Fibroblast of the aortic adventitia (primary cell): ENCODE measurements at regions not wholly inside any gene's neighbourhood (a gene's known extent, or its start where the extent isn't known, plus 50 kb on each side); places are given as distances from the start of the nearest gene placed in this dataset.

Experiments
- DNase-seq: peaks from one replicate; pipeline ENCODE4 v3.0.0-alpha.2; 2010; ENCODE audit warnings: low read depth
- H3K4me3 ChIP-seq: 2 replicates; pipeline ENCODE4 v1.5.1; 2011; ENCODE audit warnings: low read depth, mild to moderate bottlenecking, control low read depth, low read length, moderate library complexity
- TF ChIP-seq, protein P1 (sequence below): IDR thresholded peaks from 2 replicates; pipeline ENCODE4 v1.5.1; 2011; ENCODE audit warnings: mild to moderate bottlenecking, low read length, control low read depth, inconsistent platforms; ENCODE audit not compliant: insufficient read depth

DNA sequence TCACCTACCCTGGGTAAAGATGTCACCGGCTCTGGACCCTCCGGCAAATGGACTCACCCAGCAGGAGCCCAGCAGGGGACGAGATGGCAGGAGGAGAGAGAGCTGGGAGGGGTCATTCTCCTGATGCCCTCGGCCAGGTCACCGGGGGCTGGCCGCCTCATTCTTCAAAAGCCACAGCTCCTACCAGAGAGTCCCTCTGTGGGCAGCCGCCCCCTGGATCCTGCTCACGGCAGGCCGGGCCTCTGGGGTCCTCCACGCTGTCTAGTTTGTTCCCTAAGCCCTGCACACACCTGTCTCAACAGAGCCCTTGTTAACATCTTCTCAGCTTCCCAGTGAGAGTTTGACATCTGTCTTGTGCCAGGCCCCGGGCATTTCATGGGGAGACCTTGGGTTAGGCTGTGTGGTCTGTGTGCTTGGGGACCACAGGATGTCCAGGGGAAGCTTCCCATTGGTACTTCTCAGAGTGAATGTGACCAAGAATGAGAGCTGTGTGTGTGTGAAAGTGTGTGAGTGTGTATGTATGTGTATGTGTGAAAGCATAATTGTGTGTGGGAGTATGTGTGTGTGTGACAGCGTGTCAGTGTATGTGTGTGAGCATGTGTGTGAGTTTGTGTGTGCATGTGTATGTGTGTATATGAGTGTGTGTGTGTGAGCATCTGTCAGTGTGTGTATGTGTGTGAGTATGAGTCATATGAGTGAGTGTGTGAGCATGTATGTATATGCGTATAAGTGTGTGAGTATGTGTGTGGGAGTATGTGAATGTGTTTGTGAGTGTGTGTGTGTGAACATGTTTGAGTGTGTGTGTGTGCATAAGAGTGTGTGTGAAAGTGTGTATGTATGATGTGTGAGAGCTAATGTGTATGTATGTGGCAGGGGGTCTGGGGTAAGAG, 65.5 kb upstream of the BCO1 start:
- TF ChIP-seq, protein P1, sequence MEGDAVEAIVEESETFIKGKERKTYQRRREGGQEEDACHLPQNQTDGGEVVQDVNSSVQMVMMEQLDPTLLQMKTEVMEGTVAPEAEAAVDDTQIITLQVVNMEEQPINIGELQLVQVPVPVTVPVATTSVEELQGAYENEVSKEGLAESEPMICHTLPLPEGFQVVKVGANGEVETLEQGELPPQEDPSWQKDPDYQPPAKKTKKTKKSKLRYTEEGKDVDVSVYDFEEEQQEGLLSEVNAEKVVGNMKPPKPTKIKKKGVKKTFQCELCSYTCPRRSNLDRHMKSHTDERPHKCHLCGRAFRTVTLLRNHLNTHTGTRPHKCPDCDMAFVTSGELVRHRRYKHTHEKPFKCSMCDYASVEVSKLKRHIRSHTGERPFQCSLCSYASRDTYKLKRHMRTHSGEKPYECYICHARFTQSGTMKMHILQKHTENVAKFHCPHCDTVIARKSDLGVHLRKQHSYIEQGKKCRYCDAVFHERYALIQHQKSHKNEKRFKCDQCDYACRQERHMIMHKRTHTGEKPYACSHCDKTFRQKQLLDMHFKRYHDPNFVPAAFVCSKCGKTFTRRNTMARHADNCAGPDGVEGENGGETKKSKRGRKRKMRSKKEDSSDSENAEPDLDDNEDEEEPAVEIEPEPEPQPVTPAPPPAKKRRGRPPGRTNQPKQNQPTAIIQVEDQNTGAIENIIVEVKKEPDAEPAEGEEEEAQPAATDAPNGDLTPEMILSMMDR = no peak
- no peak for DNase-seq
- no peak overlapping the region for H3K4me3 ChIP-seq

DNA sequence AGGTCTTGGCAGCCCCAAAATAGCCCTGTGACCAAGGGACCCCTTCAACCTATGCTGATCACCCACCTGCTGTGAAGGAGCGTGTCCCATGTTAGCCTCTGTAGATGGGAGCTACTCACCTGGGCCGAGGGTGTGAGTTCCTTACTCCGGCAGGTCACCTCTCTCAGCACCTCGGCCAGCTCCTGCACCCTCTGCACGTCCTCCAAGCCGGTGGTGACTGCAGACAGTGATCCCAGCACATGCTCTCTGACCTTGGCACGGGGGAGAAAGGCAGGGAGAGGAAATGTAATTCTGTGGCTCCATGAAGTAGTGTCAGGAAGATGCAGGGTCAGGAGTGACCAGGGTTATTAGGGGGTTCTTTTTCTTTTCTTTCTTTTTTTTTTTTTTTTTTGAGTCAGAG, 67.7 kb upstream of the BCO1 start:
- TF ChIP-seq, protein P1 = no peak
- no peak for DNase-seq
- H3K4me3 ChIP-seq = no peak overlapping the region

DNA sequence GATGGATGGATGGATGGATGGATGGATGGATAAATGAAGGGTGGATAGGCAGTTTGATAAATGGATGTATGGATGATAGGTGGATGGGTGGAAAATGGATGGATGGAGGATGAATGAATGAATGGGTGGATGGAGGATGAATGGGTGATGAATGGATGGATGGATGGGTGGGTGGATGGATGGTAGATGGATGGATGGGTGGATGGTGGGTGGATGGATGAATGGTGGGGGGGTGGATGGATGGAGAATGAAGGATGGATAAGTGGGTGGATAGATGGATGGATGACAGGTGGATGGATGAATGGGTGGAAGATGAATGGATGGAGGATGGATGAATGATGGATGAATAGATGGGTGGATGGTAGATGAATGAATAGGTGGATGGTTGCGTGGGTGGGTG, 70.1 kb upstream of the BCO1 start:
- no peak overlapping the region for H3K4me3 ChIP-seq
- TF ChIP-seq, protein P1 = no peak
- no peak for DNase-seq

DNA sequence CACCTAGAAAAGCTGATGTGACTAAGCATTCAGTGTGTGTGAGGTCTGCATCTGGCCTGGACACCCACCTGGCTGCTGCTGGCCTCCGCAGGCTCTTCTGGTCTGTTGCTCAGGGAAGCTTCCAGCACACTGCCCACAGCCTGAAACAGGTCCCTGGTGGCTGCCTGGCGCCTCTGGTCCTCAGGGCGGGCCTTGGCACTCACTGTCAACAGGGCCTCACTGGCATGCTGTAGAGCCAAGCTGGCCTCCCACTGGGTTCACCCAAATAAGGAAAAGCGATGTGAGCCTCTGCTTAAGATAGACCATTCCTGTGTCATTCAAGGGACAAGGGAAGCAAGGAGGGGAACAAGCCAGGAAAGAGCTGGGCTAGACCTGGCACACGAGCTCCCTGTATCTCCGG, 70.6 kb upstream of the BCO1 start:
- TF ChIP-seq, protein P1 = no peak
- no peak for DNase-seq
- no peak overlapping the region for H3K4me3 ChIP-seq

DNA sequence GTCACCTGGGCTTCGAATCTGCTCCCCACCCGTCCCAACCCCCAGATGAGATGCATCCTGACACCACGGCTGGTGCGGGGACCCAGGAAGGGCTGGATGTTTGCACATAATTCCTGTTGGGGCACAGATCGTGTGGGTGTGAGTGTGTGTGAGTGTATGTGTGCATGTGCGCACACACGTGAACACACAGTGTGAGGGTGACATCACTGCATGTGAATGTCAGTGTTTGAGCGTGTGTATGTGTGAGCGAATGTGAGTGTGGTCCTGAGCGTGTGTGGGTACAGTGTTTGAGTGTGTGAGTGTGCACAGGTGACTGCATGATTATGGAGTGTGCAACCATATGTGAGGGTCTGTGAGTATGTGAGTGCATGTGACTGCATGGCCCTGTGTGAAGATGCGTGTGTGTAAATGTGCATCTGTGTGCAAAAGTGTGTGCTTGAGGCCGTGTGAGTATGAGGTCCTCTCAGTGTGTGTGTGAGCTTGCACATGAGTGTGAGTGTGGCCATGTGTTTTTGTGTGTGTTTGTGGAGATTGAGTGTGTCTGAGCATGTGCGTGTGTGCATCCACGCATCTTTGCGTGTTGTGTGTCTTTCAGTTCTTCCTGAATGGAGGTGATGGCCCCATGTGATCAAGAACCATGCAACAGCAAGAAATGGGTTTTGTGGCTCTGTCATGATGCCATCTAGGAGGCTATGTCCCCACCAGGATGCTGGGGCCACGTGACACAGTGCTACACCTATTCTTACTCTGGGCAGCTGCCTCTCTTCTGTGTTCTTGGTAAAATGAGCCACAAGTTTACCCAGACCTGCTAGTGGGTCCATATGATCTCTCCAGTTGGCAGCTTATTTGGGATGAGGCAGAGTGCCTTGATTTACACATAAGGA, 70.5 kb upstream of the GCSH start:
- no peak overlapping the region for H3K4me3 ChIP-seq
- TF ChIP-seq, protein P1 = no peak
- no peak for DNase-seq

DNA sequence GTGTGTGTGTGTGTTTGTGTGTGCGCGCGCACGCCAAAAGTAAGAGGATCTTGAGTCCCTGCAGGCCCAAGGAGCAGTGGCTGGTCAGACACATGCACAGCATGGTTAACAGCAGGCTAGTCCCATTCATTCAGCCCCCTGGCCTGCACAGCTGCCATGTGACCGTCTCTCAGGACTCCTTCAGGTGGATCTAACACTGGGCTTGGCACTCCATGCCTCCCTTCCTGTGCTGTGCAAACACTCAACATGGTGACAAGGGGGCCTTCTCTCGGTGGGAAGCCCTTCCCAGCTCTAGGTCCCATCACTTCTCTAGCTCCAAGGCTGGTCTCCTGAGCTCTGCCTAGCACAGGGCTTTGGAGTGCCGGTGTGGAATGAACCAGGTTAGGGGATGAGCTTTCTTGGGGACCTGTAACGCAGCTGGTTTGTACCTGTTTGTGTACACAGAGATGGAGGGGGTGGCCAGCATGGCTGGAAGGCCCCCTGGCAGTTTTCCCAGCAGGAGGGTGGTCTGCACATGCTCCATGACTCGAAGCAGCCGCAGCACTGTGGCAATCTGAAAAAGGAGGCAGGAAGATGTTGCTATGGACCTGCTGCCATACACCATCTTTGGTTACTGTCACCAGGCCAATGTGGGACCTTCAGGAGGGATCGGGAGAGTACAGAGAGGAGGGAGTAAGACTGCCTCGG, 69.4 kb upstream of the GCSH start:
- no peak for DNase-seq
- no peak overlapping the region for H3K4me3 ChIP-seq
- TF ChIP-seq, protein P1 = no peak
